ENCODE measurements at regions not wholly inside any gene's neighbourhood (a gene's known extent, or its start where the extent isn't known, plus 50 kb on each side); places are given as distances from the start of the nearest gene placed in this dataset.
"Not testable (repeated sequence)": the region's sequence is repeated elsewhere in the genome, so short reads cannot be mapped to it uniquely, and the experiment has no call there.

- no peak for DNase-seq
- ATAC-seq: no peak
Measured at GRCh38 chr5:62886603-62887315, 308.1 kb downstream of the LRRC70 start.

GRCh38 chr5:62837330-62837729 is 258.7 kb downstream of the LRRC70 start:
- not testable (repeated sequence) for ATAC-seq, DNase-seq

DNA sequence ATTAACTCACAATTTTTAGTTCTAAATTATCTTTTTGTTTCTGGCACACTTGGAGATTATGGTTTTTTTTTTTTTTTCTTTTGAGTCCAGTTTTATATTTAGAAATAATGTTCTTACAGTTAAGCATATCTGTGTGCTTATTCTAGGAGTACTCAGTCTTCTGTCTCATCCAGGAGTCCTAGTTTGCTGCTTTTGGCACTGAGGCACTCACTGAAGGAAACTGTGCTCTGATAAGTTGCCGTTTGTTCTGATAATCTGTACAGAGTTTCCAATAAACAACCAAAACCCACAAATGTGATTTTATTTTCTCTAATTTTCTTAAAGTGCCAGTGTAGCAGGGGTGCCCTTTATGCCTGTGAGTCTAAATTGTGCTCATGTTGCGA is 251.0 kb downstream of the LRRC70 start:
- ATAC-seq (no peak), DNase-seq (no peak)

- DNase-seq (no peak), ATAC-seq (no peak)
Measured at GRCh38 chr5:62828742-62829603, 250.4 kb downstream of the LRRC70 start.

GRCh38 chr5:62825623-62826220 is 247.1 kb downstream of the LRRC70 start:
- DNase-seq (no peak), ATAC-seq (no peak)

- no peak for DNase-seq
- ATAC-seq: no peak
Measured at GRCh38 chr5:62824936-62825335, 246.3 kb downstream of the LRRC70 start.

DNA sequence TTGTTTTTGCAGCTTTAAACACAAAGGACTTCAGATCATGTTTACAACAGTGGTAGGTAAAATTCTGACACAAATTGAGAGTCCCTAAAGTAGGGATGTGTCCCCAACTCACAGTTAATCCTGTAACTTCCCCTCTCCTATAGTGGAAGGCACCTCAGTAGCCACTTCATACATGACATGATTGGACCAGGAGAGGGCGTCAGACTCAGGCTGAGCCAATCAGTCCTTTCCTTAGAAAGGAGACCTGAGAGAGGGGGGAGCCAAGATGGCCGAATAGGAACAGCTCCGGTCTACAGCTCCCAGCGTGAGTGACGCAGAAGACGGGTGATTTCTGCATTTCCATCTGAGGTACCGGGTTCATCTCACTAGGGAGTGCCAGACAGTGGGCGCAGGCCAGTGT is 238.4 kb downstream of the LRRC70 start:
- ATAC-seq, DNase-seq: not testable (repeated sequence)

DNA sequence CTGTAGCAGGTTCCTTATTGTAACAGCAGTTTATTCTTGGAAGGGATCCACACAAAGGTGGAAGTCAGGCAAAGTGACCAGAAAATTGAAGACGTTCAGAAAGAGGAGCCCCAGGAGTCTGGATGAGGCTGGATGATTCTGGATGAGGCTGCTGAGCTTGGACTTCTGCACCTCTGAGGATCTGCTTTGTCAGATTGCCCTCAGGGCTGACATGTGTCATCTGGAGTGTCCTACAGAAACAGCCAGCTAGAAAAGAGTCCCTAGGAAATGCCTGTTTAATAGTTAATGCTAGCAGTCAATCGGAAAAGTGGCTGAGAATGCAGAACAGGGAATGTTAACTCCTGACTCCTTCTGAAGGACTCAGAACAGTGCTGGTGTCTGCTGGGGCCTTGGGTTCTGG is 236.4 kb downstream of the LRRC70 start:
- no peak for DNase-seq
- no peak for ATAC-seq

GRCh38 chr5:62812621-62813255 is 234.1 kb downstream of the LRRC70 start:
- DNase-seq (no peak), ATAC-seq (no peak)

- DNase-seq, ATAC-seq: not testable (repeated sequence)
Measured at GRCh38 chr5:62804819-62805218, 226.2 kb downstream of the LRRC70 start.

DNA sequence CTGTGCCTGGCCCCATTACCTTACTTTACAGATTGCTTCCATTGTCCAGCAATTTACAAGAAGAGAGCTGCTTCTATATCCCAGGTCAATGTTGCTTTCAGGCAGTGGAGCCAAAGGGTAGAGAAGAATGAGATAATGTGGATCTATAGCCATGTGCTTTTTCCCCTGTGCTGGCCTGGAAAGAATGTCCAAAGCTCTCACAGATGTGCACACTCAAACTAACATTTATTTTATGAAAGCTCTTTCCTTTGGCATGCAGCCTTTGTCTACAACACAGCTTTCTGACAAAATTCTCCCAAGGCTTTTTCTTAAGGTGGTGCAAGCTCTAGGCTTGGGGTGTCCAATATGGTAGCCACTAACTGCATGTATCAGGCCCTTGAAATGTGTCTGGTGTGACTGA is 217.3 kb downstream of the LRRC70 start:
- no peak for ATAC-seq
- no peak for DNase-seq

- ATAC-seq: no peak
Measured at GRCh38 chr5:62794456-62794855, 215.8 kb downstream of the LRRC70 start.

GRCh38 chr5:62791059-62791458 is 212.4 kb downstream of the LRRC70 start:
- ATAC-seq (no peak), DNase-seq (no peak)

More at GRCh38 chr5:62794456-62794855, 215.8 kb downstream of the LRRC70 start:
- DNase-seq: no peak

GRCh38 chr5:62790348-62790747 is 211.7 kb downstream of the LRRC70 start:
- ATAC-seq (no peak), DNase-seq (no peak)

GRCh38 chr5:62786099-62786498 is 207.5 kb downstream of the LRRC70 start:
- DNase-seq (no peak), ATAC-seq (no peak)

GRCh38 chr5:62785588-62785987 is 207.0 kb downstream of the LRRC70 start:
- no peak for ATAC-seq
- no peak for DNase-seq

GRCh38 chr5:62783374-62784057 is 204.9 kb downstream of the LRRC70 start:
- DNase-seq (no peak), ATAC-seq (no peak)

- no peak for ATAC-seq
Measured at GRCh38 chr5:62780888-62781287, 202.3 kb downstream of the LRRC70 start.

GRCh38 chr5:62780230-62780629 is 201.6 kb downstream of the LRRC70 start:
- DNase-seq: no peak
- ATAC-seq: no peak

More at GRCh38 chr5:62780888-62781287, 202.3 kb downstream of the LRRC70 start:
- DNase-seq: no peak

GRCh38 chr5:62779010-62779422 is 200.4 kb downstream of the LRRC70 start:
- no peak for ATAC-seq
- no peak for DNase-seq

DNA sequence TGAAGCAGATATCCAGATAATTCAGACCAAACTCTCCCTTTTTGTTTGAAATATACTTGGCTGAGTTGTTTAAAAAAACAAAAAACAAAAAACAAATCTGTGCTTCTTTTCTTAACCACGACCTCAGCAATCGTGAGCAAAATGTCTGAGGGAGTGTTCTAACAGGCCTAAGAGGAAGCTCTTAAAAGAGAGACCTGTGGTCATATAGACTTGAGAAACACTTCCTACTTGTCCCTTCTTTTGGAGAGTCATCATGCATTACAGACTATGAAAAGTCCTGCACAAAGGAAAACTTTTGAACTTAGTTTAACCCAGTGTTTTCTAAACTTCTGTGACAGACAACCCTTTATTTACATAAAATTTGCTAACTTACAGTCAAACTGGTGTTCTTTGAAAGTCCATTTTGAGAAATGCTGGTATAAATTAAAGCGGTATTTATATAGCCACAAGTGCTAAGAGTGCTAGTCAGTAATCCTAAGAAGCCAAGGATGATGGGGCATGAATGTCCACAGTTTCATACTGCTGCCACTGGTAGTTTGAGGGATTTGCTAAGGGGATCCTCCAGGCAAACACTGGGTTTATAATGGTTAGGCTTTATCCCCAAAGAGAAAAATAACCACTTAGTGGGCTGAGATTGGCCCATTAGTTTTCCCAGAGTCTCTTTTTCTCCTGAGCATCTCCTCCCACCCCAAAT is 199.8 kb downstream of the LRRC70 start:
- no peak for DNase-seq
- no peak for ATAC-seq

Measured in stimulated activated naive CD8-positive, alpha-beta T cell treated with anti-CD3 and anti-CD28 coated beads, Interleukin-15, Interleukin-2, amounts not matched to agents 100 U/mL and 50 U/mL, for 24 hours (primary cell).